Calu3 (cell line): ENCODE measurements at regions not wholly inside any gene's neighbourhood (a gene's known extent, or its start where the extent isn't known, plus 50 kb on each side); places are given as distances from the start of the nearest gene placed in this dataset.

Experiments used
- BruUV-seq: library from RNA; stranded (reverse); fragments of 400-500 nt; replicated peaks from 2 replicates; lab custom pipeline; 2021; lab: Mats Ljungman, UMichigan
- CTCF ChIA-PET: fragments of 300-600 bp; sonication (Branson Sonifier 250); formaldehyde crosslinking; loops from one replicate; lab custom pipeline; 2022; ENCODE audit warnings: antibody characterized with exemption; lab: Charles Lee
- DNase-seq: peaks from one replicate; pipeline ENCODE4 v3.0.0; 2022
- H3K27ac Mint-ChIP-seq: one replicate; pipeline ENCODE4 v1.8.0; 2022; ENCODE audit warnings: mixed read lengths; ENCODE audit not compliant: unreplicated experiment
- H3K27me3 Mint-ChIP-seq: one replicate; pipeline ENCODE4 v1.8.0; 2022; ENCODE audit warnings: mixed read lengths; ENCODE audit not compliant: unreplicated experiment
- H3K36me3 Mint-ChIP-seq: one replicate; pipeline ENCODE4 v1.8.0; 2022; ENCODE audit warnings: mild to moderate bottlenecking, moderate library complexity, mixed read lengths; ENCODE audit not compliant: insufficient read depth, unreplicated experiment
- H3K4me1 Mint-ChIP-seq: one replicate; pipeline ENCODE4 v1.8.0; 2022; ENCODE audit warnings: mild to moderate bottlenecking, low read depth, mixed read lengths; ENCODE audit not compliant: unreplicated experiment
- H3K4me3 Mint-ChIP-seq: one replicate; pipeline ENCODE4 v1.8.0; 2022; ENCODE audit warnings: mild to moderate bottlenecking, low read depth, moderate library complexity, mixed read lengths; ENCODE audit not compliant: unreplicated experiment
- H3K9me3 Mint-ChIP-seq: one replicate; pipeline ENCODE4 v1.8.0; 2022; ENCODE audit warnings: low read depth, mixed read lengths; ENCODE audit not compliant: unreplicated experiment
- CTCF ChIP-seq: fragments of 200-600 bp; IDR thresholded peaks from one replicate; pipeline ENCODE4 v1.8.0; 2022; ENCODE audit warnings: antibody characterized with exemption; ENCODE audit not compliant: unreplicated experiment
- intact Hi-C: fragments of 100-400 bp; cut with micrococcal nuclease; formaldehyde crosslinking; loops from one replicate; pipeline ENCODE4 v1.10.0; 2022; ENCODE audit not compliant: unreplicated experiment

GRCh38 chr11:80473562-80473961 is 1032.7 kb upstream of the TENM4 start:
- Mint-ChIP-seq H3K27ac (no peak overlapping the region), H3K4me1 (no peaks in the 10 kb centered on the region), H3K36me3 (no peaks in the 10 kb centered on the region), H3K4me3 (no peak overlapping the region), H3K27me3 (no peaks in the 10 kb centered on the region), H3K9me3 (peaks cover 2% of the 10 kb centered on the region)
- no peak for DNase-seq
- intact Hi-C loops = no loop called here
- CTCF ChIA-PET = no interaction called here
- BruUV-seq = no TSS peak
- no peak for TF ChIP-seq CTCF

- CTCF ChIA-PET = no interaction called here
- no peak overlapping the region for H3K27ac Mint-ChIP-seq
- BruUV-seq = no TSS peak
- H3K4me3 Mint-ChIP-seq = no peak overlapping the region
- H3K36me3 Mint-ChIP-seq = no peaks in the 10 kb centered on the region
- H3K9me3 Mint-ChIP-seq = peaks cover 9% of the 10 kb centered on the region
- DNase-seq = no peak
- no peaks in the 10 kb centered on the region for H3K4me1 Mint-ChIP-seq
- intact Hi-C loops = no loop called here
- no peaks in the 10 kb centered on the region for H3K27me3 Mint-ChIP-seq
- TF ChIP-seq CTCF = no peak
Measured at GRCh38 chr11:80469871-80470270, 1029.0 kb upstream of the TENM4 start.

GRCh38 chr11:80466570-80466969 is 1025.7 kb upstream of the TENM4 start:
- TF ChIP-seq CTCF = no peak
- H3K27ac Mint-ChIP-seq = no peak overlapping the region
- H3K9me3 Mint-ChIP-seq = peaks cover 8% of the 10 kb centered on the region
- no peaks in the 10 kb centered on the region for H3K4me1 Mint-ChIP-seq
- H3K4me3 Mint-ChIP-seq = no peak overlapping the region
- H3K27me3 Mint-ChIP-seq = no peaks in the 10 kb centered on the region
- CTCF ChIA-PET = no interaction called here
- BruUV-seq = no TSS peak
- H3K36me3 Mint-ChIP-seq = no peaks in the 10 kb centered on the region
- intact Hi-C loops = no loop called here
- DNase-seq = no peak

- Mint-ChIP-seq H3K4me3 (no peak overlapping the region), H3K4me1 (no peaks in the 10 kb centered on the region), H3K36me3 (no peaks in the 10 kb centered on the region), H3K27ac (no peak overlapping the region), H3K9me3 (peaks cover 10% of the 10 kb centered on the region), H3K27me3 (no peaks in the 10 kb centered on the region)
- TF ChIP-seq CTCF = no peak
- CTCF ChIA-PET = no interaction called here
- BruUV-seq = no TSS peak
- intact Hi-C loops = no loop called here
- DNase-seq = no peak
Measured at GRCh38 chr11:80462211-80462610, 1021.4 kb upstream of the TENM4 start.
